ENCODE measurements at regions not wholly inside any gene's neighbourhood (a gene's known extent, or its start where the extent isn't known, plus 50 kb on each side); places are given as distances from the start of the nearest gene placed in this dataset.
"Not testable (repeated sequence)": the region's sequence is repeated elsewhere in the genome, so short reads cannot be mapped to it uniquely, and the experiment has no call there.

DNA sequence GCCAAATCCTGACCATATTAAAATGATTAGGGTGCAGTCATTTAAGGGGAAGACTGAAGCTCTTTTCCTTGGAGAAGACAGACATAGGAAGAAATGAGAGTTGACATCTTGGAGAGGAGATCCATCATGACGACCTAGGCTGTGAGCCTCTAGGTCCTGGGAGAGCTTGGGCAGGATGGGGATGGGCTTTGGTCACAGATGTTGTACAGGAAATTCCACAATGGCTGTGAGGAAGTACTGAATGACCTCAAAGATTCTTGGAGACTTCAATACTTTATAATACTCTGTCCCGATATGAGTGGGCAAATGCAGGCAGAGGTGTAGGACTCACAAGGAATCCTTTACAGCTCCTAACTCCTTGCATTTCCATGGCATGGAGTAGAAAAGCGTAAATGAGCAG lies 204.9 kb upstream of the FRMD6 start:
- no peak for DNase-seq

DNA sequence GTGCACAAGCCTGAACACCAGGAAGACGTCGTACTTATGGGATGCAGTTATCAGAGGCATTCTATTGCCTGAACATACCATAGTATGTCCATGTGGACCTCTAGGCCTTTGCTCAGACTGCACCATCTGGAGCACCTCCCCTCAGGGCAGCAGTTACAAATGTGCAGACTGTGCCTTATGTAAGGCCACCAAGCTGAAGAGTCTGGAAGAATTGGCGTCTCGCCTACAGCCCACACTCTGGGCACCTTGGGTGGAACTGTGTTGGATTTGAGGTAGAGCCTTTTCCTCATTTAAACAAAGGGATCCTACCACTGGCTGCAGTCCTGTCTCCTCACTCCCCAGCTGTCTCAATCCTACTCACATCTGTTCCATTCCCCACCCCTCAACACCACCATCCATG lies 204.3 kb upstream of the FRMD6 start:
- no peak for DNase-seq

DNA sequence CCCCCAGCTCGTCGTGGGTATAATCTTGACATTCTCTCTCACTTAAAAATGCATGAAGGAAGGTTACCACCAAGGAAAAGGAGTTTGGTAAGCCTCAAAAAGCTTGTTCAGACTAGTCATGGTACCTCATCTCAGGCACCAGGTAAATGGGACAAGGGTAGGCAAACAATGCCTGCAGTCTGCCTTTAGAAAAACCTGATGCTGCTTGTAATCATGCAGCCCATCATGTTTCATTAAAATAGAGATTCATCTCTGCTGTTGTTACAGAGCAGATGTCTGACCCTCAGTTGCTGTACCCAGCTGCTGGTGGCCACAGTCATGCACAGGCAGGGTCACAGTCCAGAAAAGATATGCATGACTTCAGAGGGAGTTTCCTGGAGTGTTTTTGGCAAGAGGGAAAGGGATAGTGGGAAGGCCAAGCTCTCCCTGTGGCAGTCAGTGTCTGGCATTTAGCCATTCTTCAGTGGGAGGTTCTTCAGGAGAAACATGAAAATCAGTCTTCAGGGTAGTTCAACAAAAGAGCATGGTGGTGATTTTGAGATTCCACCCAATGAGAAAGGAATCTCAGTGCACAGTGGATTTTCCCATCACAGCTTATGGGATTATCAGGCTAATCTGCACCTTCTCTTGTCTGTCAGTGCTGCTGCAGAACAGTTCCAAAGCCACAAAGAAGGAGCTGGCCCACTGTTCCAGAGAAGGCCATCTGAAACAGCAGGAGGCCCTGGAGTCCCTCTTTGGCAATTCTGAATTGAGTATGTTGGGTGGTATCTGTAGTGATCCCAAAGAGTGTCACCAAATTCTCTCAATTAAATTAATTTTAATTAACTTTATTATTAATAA lies 202.7 kb upstream of the FRMD6 start:
- peak; percentile 86 for DNase-seq

DNA sequence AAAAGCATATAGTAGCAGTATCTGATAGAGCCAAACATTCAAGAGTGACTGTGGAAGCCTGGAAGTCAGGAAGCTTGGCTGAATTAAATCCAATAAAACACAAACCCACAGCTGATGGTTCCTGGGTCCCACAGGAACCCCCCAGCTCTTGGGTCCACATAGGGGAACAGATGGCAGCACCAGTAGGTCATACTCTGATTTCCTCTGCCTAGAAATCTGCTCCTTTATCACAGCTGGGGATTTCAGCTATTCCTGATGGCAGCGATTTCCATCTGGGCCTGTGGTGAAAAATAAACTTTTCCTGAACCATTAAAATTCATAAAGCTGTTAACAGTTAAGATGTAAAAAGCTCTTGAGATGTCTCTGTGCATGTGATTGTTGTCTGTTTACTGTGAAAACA lies 202.0 kb upstream of the FRMD6 start:
- DNase-seq, result peak; percentile 46

DNA sequence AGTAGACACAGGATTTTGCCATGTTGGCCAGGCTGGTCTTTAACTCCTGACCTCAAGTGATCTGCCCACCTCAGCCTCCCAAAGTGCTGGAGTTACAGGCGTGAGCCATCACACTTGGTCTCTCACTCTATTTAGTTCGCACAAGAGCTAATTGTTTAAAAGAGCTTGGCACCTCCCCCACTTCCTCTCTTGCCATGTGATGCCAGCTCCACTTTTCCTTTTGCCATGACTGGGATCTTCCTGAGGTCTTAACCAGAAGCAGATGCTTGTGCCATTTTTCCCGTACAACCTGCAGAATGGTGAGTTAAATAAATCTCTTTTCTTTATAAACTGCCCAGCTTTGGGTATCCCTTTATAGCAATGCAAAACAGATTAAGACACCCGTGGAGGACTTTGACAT lies 200.1 kb upstream of the FRMD6 start:
- no peak for DNase-seq

DNA sequence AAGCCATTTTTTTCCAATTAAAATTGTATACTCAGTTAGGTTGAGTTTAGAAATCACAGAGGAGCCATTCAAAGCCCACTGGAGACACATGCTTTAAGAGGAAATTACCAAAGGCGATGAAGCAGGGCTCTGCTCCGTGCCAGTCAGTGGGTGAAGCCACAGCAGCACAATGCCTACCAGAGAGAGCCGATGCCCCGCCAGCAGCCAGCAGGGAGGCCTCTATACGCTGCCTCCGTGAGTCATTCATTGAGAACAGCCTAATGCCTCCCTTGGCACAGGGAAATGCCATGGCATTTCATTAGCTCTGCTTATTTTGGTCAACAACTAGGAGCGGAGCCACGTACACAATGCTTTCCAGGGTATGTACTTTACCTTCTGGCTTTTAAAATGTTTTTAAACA lies 197.8 kb upstream of the FRMD6 start:
- DNase-seq, result peak; percentile 37

DNA sequence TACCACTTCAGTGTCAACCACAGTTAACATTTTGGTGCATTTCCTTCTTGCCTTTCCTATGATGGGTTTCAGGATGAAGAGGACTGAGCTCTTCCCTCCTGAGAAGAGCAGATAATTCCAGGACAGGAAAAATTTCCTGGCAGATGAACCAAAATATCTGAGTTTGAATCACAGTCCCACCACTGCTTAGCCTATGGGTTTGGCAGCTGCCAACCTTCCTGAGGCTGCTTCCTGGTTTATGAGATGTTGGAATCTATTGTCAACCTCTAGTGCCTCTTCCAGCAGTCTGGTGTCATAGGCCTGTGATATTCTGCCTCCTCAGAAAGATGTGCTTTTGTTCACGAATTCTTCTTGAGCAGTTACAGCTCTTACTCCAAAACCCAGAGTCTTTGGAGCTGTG lies 197.4 kb upstream of the FRMD6 start:
- DNase-seq, result no peak

DNA sequence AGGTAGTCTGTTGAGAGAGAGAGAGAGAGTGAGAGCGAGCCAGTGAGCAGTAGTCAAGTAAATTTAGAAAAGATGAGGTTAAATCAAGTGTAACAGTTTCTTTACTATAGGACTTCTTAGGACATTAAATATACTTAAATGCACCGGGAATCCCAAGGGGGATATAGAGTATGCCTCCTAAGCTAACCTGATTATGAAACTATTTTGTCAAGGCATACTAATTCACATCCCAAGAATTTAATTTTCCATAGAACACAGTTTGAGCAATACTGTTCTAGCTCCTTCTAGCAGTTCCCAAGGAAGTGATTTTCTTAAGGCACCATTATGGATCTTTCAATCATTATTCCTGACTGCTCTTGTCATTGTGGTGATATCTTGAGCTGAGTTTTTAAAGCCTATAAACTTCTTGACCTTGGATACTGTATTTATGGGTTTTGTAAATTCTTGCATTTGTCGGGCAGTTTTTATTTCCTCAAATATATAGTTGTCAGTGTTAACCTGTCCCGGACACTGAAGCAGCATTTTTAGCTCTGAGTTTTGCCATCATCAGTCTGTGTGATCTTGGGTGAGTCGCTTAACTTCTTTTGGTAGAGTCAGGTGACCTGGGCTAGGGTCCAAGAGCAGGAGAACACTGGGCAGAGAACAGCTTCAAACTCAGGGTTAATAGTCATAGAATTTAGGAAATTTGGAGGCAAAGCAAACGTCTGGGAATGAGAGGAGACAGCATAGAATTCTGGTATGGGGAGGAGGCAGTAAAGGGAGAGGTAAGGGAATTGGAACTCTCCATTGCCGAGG lies 196.5 kb upstream of the FRMD6 start:
- DNase-seq, result no peak

DNA sequence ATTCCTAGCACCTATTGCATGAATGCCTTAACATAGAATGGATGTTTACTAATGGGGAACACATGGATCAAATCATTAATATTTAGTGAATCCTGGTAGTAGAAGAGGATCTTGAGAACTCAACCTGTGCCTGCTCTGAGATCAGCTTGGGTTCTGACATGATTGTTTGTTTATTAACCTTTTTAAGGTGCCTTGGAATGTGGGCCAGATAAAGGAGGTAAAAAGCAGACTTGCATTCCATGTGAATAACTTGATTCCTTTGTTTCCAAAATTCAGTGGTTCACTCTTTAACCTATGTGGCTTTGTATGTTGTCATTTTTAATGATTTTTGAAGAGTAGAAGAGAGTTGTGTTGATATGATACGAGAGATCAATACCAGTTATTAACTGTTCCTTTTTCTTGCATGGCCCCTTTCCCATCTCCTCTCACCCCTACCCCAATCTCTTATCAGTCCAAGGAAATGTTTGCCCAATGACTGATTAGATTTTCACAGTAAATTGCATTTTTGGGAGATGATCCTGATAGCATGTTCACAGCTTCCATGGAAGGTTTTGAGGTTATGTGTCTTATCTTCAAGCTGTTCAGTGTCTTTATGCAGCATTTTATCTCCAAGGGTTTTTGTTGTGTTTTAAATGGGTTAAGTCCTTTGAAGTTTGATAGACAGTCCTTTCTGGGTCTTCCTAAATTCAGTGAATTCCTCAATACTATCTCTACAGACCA lies 193.7 kb upstream of the FRMD6 start:
- no peak for DNase-seq

DNA sequence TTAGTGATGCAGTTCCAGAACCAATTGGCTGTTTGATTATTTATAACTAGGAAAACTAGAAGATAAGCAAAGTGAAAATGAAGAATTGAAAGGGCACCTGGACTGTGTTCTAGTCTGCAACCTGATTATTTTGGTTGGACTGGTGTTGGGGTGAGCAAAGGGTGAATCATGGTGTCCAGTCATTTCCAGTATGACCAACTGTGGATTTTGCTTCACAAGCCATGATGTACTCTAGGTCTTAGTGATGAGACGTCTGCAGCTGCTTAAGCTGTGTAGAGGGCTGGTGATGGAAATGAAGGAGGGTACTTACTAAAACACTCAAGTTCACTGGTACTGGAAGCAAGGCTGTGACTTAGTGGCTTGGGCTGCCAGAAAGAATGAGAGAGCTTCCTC lies 193.2 kb upstream of the FRMD6 start:
- no peak for DNase-seq

DNA sequence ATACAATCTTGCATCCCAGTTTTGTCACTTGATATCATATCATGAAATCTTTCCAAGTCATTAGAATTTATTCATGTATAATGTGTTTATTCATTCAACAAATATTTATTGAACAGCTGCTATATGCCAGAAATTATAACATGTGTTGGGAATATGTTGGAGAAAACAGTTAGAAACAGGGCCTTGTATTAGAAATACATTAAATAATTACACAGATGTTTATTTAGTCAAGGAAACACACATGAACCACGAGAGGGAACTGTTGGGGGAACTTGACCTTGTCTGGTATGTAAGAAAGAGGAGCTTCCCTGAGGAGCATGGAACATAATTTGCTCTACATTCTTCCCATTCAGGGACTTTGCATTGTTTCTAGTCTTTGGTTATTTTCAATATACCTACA lies 191.7 kb upstream of the FRMD6 start:
- DNase-seq, result no peak

DNA sequence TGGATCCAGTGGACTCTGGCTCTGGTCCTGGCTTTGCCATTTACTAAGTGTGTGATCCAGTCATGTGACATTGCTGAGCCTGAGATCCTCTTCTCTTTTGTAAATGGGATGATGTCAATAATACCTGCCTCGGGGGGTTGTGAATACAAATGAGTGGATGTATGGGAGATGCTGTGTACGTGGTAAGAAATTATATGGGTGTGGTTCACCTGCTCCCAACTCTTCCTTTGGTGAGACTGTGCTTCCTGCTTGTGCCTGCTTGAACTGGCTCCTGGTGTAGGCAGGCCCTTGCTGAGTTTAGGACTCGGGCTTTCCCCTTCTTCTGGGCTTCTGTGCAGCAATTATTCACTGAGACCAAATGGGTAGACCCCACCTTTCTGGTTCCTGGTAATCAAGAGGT lies 189.5 kb upstream of the FRMD6 start:
- DNase-seq, result no peak

DNA sequence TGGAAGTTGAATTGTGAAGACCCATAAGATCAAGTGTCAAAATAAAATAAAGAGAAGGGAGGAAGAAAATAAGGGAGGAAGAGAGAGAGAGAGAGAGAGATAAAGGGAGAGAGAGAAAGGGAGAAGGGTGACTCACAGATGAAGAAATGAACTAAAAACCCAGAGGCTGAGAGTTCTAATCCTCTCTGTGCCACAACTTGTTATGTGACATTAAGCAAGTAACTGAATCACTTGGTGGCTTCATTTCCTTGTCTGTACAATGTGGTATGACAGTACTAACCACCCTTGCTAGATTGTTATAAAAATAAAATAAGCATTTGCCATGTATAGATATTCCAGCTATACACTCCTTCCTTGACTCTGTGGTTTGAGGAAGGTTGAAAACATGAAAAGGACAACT lies 189.0 kb upstream of the FRMD6 start:
- DNase-seq, result no peak

DNA sequence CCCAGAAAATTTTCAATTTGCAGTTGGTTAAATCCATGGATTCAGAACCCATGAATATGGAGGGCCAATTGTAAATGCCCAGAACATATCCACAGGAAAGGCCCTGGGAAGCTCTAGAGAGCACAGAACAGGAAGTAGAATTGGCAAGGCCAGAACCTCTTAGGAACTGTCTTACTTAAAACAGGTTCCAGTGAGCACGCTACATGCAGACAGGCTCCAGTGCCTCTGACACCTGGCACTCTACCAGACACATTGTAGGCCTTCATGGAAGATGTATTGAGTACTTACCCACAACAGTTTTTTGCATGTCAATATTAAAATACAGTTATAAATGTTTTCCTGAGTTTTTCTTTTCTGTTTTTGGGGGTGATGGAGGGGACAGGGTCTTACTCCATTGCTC lies 188.2 kb upstream of the FRMD6 start:
- DNase-seq, result no peak

DNA sequence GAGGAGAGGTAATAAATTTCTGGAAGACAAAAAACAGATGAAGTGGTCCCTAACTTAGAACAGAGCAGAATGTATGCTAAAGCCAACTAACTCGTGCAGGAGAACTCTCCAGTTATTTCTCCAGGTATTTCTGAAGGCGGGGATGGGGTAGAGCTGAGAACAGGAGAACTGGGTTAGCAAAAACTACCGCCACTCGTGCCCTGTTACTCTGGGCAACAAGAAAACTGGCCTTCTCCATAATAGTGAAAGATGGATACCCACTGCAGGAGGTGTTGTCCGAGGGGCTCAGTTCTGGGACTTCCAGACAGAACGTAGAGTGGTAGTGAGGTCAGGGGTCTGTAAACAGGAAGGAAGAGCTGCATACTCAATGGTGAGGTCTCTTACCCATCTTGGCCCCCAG lies 187.3 kb upstream of the FRMD6 start:
- DNase-seq, result no peak

DNA sequence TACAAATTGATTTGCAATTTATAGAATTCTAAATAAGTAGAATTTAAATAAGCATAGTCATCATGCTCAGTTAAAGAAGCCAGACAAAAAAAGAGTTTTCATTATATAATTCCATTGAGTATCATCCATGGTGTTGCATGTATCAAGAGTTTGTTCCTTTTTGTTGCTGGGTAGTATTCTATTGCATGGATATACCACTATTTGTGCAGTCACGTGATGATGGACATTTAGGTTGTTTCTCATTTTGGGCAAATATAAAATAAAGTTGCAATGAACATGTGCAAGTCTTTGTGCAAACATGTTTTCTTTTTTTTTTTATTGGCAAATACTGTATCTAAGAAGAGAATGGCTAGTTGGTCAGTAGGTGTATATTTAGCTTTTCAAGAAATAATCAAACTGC lies 186.2 kb upstream of the FRMD6 start:
- DNase-seq, result no peak

DNA sequence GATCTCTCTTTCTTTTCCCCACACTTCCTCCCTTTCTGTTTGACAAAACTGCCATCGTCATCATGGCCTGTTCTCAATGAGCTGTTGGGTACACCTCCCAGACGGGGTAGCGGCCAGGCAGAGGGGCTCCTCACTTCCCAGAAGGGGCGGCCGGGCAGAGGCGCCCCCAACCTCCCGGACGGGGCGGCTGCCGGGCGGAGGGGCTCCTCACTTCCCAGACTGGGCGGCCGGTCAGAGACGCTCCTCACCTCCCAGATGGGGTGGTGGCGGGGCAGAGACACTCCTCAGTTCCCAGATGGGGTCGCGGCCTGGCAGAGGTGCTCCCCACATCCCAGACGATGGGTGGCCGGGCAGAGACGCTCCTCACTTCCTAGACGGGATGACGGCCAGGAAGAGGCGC lies 184.3 kb upstream of the FRMD6 start:
- DNase-seq, result not testable (repeated sequence)

DNA sequence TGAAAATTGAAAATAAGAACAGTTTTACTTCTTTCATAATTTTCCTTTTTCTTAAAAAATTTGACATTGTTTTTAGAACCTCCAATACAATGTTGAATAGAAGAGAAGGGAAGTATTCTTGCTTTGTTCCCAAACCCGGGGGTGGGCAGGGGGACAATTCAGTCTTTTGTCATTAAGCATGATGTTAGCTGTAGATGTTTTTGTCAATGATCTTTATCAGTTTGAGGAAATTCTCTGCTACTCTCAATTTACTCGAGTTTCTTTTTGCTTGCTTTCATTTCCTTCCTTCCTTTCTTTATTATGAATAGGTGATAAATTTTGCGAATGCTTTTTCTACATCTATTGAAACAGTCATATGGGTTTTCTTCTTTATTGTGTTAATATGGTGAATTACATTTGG lies 183.2 kb upstream of the FRMD6 start:
- no peak for DNase-seq

DNA sequence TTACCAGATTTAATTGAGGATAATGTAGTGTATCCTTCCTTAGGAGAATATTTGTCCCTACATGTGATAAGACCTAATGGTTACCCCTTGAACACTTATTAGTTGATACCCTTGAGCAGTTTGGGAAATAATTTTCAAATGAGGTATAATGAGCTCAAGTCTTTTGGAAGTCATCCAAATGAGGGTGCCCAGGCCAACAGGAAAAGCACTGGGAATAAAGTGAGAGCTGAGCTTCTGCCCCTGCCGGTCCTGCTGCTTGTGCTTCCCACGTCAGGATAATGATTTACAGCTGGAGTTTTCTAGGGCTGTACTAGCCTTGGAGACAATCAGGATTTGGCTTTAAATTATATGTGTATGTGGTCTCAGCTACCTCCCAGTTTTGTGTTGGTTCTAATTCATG lies 178.8 kb upstream of the FRMD6 start:
- no peak for DNase-seq

DNA sequence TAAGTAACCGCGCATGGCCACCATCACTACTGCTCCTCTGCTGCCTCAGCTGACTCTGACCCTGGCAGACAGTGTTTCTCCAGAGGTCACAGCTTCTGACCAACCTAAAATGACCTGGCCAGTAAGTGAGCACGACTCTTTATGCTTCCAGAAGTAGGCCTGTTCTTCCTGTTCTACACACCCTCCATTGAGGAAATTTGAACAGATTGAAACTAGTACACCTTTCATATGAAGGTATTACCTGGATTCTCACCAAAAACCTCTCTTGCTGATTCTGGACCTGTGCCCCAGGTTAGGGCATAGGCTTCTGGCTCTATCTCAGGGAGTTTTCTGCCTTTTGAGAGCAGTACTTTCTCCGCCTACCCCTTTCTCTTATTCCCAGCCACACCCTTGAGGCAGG lies 178.4 kb upstream of the FRMD6 start:
- DNase-seq, result no peak

DNA sequence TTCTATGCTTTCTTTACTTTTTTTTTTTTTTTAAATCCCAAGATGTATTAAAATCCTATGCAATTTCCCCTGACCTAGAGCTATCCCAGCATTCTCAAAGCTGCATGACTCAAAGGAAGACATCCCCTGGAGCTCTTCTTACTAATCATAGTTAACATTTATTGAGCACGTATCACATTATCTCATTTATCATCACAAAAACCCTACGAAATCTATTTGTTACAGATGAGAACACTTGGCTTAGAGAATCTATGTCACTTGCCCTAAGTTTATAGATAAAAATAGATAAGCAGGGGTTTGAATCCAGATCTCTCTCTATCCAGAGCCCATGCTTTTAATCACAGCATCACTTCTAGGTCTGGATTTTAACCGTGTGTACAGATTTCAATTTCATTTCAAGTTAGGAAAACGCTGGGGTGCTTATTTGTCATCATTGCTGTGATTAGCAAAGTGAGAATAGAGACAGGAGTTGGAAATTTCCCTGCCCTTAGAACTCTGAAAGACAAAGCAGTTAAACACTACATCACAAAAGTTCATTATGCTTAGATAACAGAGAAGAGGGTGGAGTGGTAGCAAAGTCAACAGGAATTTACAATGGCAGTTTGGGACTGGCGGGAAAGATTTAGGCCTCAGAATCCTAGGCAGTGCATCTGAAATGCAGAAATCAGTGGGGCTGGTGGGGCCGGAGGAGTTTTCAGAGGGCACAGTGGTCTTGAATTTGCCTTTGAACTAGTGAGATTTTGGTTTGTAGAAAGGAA lies 177.7 kb upstream of the FRMD6 start:
- no peak for DNase-seq

DNA sequence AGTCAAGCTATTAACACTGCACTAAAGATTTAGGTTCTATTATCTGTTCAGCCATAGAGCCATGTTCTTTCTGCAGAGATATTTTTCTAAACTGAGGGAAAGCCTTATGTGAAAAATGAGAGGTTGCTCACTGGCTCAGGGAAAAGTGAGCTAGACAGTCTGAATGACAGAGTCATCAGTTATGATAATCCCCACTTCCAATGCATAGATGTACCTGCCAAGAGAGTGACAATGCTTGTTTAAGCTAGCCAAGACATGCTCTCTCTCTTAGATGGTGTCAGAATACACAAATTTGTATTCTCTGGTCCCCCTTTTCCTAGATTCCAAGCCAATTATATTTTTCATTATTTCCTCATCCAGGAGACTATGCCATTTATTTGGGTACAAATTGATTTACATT lies 176.9 kb upstream of the FRMD6 start:
- DNase-seq, result no peak
